Liver (tissue), 8 donors: ENCODE measurements at regions not wholly inside any gene's neighbourhood (a gene's known extent, or its start where the extent isn't known, plus 50 kb on each side); places are given as distances from the start of the nearest gene placed in this dataset.

ENCODE experiments used
- DNase-seq: peaks from one replicate; pipeline ENCODE4 v3.0.0-alpha.2; 2017; ENCODE audit warnings: low spot score
- H3K27ac ChIP-seq, 2 donors: one replicate each; pipeline ENCODE4 v1.7.0; 2013; ENCODE audit warnings: inconsistent platforms in 2 of 2, low read length in 2 of 2, control low read depth in 1 of 2, low read depth in 1 of 2, mild to moderate bottlenecking in 1 of 2
- H3K27me3 ChIP-seq, 4 donors: one replicate each; pipeline versions ENCODE4 v1.6.1 to v1.7.0; 2013; ENCODE audit warnings: low read length in 3 of 4, inconsistent platforms in 1 of 4, mild to moderate bottlenecking in 1 of 4, moderate library complexity in 1 of 4; ENCODE audit not compliant: control insufficient read depth in 4 of 4, insufficient read depth in 4 of 4
- H3K36me3 ChIP-seq, 4 donors: one replicate each; pipeline versions ENCODE4 v1.6.1 to v1.7.0; 2013; ENCODE audit warnings: low read length in 3 of 4, mild to moderate bottlenecking in 3 of 4, low read depth in 1 of 4, moderate library complexity in 1 of 4; ENCODE audit not compliant: control insufficient read depth in 4 of 4, insufficient read depth in 3 of 4
- H3K4me1 ChIP-seq, 4 donors: one replicate each; pipeline versions ENCODE4 v1.6.1 to v1.7.0; 2013; ENCODE audit warnings: low read length in 3 of 4, mild to moderate bottlenecking in 3 of 4, moderate library complexity in 1 of 4; ENCODE audit not compliant: control insufficient read depth in 4 of 4, insufficient read depth in 4 of 4
- H3K4me3 ChIP-seq, 3 donors: one replicate each; pipeline versions ENCODE4 v1.6.1 to v1.7.0; 2013; ENCODE audit warnings: low read length in 3 of 3, control low read depth in 1 of 3, low read depth in 1 of 3, mild to moderate bottlenecking in 1 of 3
- H3K9ac ChIP-seq, 2 donors: one replicate each; pipeline ENCODE4 v1.7.0; 2013; ENCODE audit warnings: low read length in 2 of 2, mild to moderate bottlenecking in 2 of 2, moderate library complexity in 2 of 2, control low read depth in 1 of 2, low read depth in 1 of 2
- H3K9me3 ChIP-seq, 4 donors: one replicate each; pipeline versions ENCODE4 v1.6.1 to v1.7.0; 2013; ENCODE audit warnings: low read length in 3 of 4; ENCODE audit not compliant: control insufficient read depth in 4 of 4
- ATF3 ChIP-seq: IDR thresholded peaks from 2 replicates; pipeline ENCODE4 v1.6.1; 2016; ENCODE audit warnings: antibody characterized with exemption
- CTCF ChIP-seq: fragments of 150-350 bp; IDR thresholded peaks from 2 replicates; pipeline ENCODE4 v1.5.1; 2017; ENCODE audit warnings: improper control_type of control experiment, low read depth, low read length; ENCODE audit not compliant: missing input control
- EGR1 ChIP-seq, 2 donors: IDR thresholded peaks; 2 replicates each; pipeline ENCODE4 v1.6.1; 2016 to 2018; ENCODE audit warnings: antibody characterized with exemption in 2 of 2, low read depth in 2 of 2
- FOXA1 ChIP-seq: IDR thresholded peaks from 2 replicates; pipeline ENCODE4 v1.6.1; 2016; ENCODE audit warnings: antibody characterized with exemption
- FOXA2 ChIP-seq: IDR thresholded peaks from 2 replicates; pipeline ENCODE4 v1.6.1; 2016; ENCODE audit warnings: antibody characterized with exemption
- GABPA ChIP-seq, 2 donors: IDR thresholded peaks in 1 of 2; conservative IDR thresholded peaks in 1 of 2; 2 replicates each; pipeline ENCODE4 v1.6.1; 2016; ENCODE audit warnings: antibody characterized with exemption in 2 of 2, mild to moderate bottlenecking in 1 of 2, moderate library complexity in 1 of 2
- HNF4A ChIP-seq, 2 donors: conservative IDR thresholded peaks; 2 replicates each; pipeline ENCODE4 v1.6.1; 2016; ENCODE audit warnings: antibody characterized with exemption in 2 of 2, mild to moderate bottlenecking in 2 of 2
- HNF4G ChIP-seq: IDR thresholded peaks from 2 replicates; pipeline ENCODE4 v1.6.1; 2016; ENCODE audit warnings: antibody characterized with exemption
- JUND ChIP-seq, 2 donors: IDR thresholded peaks; 2 replicates each; pipeline ENCODE4 v1.6.1; 2016; ENCODE audit warnings: antibody characterized with exemption in 2 of 2
- MAX ChIP-seq: IDR thresholded peaks from 2 replicates; pipeline ENCODE4 v1.6.1; 2016; ENCODE audit warnings: antibody characterized with exemption
- NR2F2 ChIP-seq: IDR thresholded peaks from 2 replicates; pipeline ENCODE4 v1.6.1; 2016; ENCODE audit warnings: antibody characterized with exemption
- RAD21 ChIP-seq, 2 donors: IDR thresholded peaks; 2 replicates each; pipeline ENCODE4 v1.6.1; 2016; ENCODE audit warnings: antibody characterized with exemption in 2 of 2, mild to moderate bottlenecking in 2 of 2
- REST ChIP-seq: IDR thresholded peaks from 2 replicates; pipeline ENCODE4 v1.6.1; 2016; ENCODE audit warnings: antibody characterized with exemption, mild to moderate bottlenecking
- RXRA ChIP-seq, 2 donors: IDR thresholded peaks; 2 replicates each; pipeline ENCODE4 v1.6.1; 2017 to 2018; ENCODE audit warnings: antibody characterized with exemption in 2 of 2, mild to moderate bottlenecking in 1 of 2
- SP1 ChIP-seq: IDR thresholded peaks from 2 replicates; pipeline ENCODE4 v1.6.1; 2018; ENCODE audit warnings: antibody characterized with exemption, mild to moderate bottlenecking
- TAF1 ChIP-seq: conservative IDR thresholded peaks from 2 replicates; pipeline ENCODE4 v1.6.1; 2016; ENCODE audit warnings: antibody characterized with exemption, mild to moderate bottlenecking
- YY1 ChIP-seq: IDR thresholded peaks from 2 replicates; pipeline ENCODE4 v1.6.1; 2016; ENCODE audit warnings: antibody characterized with exemption, mild to moderate bottlenecking
- ZBTB33 ChIP-seq: IDR thresholded peaks from 2 replicates; pipeline ENCODE4 v1.6.1; 2016; ENCODE audit warnings: antibody characterized with exemption
- WGBS: extraction: QIAGEN DNeasy Blood & Tissue Kit; methylation state at CpG from one replicate; pipeline ENCODE4 v1.1.7; 2013; 5-methylcytosine and 5-hydroxymethylcytosine counted together
- donor health status: healthy.
- donor health status: healthy.
- donor health status: healthy.
- donor health status: healthy.
- donor health status: healthy.

- DNase-seq, result no peak
- TF ChIP-seq CTCF (no peak), REST (no peak), NR2F2 (no peak), SP1 (no peak), ATF3 (no peak), GABPA (IDR thresholded peaks at IDR 0.05 in 1 of 2, conservative IDR thresholded peaks at IDR 0.05 in 1 of 2) (no peak), TAF1 (no peak), FOXA1 (no peak), HNF4A (conservative IDR thresholded peaks at IDR 0.05) (no peak), RXRA (IDR thresholded peaks at IDR 0.05) (no peak), RAD21 (IDR thresholded peaks at IDR 0.05) (no peak), FOXA2 (no peak), YY1 (no peak), EGR1 (IDR thresholded peaks at IDR 0.05; ENCODE audit: low read depth in 2 of 2) (no peak), ZBTB33 (no peak), JUND (IDR thresholded peaks at IDR 0.05) (no peak), MAX (no peak), HNF4G (no peak)
- WGBS, result 52% methylated on average over 1 of the region's 1 CpG
- Histone ChIP-seq H3K9me3 (no peaks in the 10 kb centered on the region), H3K27ac (no peak overlapping the region), H3K4me1 (peaks cover 2 to 8% (median 5%) of the 10 kb centered on the region in 4 donors), H3K4me3 (no peak overlapping the region), H3K27me3 (peaks cover 0 to 8% (median under 1%) of the 10 kb centered on the region in 4 donors), H3K9ac (no peak overlapping the region), H3K36me3 (no peaks in the 10 kb centered on the region)
Measured at GRCh38 chr4:74536557-74536956, 91.6 kb downstream of the AREG start.
